ENCODE measurements at regions not wholly inside any gene's neighbourhood (a gene's known extent, or its start where the extent isn't known, plus 50 kb on each side); places are given as distances from the start of the nearest gene placed in this dataset.
"Not testable (repeated sequence)": the region's sequence is repeated elsewhere in the genome, so short reads cannot be mapped to it uniquely, and the experiment has no call there.

DNA sequence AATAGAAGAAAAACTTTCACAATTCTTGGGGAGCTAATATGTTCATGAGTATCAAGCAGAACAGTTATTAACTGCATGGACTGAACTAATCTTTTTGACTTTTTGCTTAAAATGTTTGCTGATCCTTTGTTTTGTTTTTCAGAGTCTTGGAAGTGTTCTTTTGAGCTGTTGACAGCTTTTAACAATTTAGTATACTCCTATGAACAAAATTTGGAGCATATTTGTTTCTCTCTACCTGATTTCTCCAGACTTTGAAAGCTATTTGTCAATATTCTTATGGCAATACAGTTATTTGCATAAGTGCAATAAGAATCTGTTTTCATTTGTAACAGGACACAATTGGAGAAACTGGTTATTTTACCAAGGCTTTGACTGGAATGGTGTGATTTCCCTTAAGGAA lies 192.0 kb upstream of the ETV3 start:
- TF ChIP-seq, protein P1, sequence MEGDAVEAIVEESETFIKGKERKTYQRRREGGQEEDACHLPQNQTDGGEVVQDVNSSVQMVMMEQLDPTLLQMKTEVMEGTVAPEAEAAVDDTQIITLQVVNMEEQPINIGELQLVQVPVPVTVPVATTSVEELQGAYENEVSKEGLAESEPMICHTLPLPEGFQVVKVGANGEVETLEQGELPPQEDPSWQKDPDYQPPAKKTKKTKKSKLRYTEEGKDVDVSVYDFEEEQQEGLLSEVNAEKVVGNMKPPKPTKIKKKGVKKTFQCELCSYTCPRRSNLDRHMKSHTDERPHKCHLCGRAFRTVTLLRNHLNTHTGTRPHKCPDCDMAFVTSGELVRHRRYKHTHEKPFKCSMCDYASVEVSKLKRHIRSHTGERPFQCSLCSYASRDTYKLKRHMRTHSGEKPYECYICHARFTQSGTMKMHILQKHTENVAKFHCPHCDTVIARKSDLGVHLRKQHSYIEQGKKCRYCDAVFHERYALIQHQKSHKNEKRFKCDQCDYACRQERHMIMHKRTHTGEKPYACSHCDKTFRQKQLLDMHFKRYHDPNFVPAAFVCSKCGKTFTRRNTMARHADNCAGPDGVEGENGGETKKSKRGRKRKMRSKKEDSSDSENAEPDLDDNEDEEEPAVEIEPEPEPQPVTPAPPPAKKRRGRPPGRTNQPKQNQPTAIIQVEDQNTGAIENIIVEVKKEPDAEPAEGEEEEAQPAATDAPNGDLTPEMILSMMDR (IDR thresholded peaks at IDR 0.05): not testable (repeated sequence)
- not testable (repeated sequence) for TF ChIP-seq POLR2A (IDR thresholded peaks at IDR 0.05)

Data from lower leg skin (tissue), 3 donors.